Endothelial cell of umbilical vein (primary cell): ENCODE measurements at regions not wholly inside any gene's neighbourhood (a gene's known extent, or its start where the extent isn't known, plus 50 kb on each side); places are given as distances from the start of the nearest gene placed in this dataset.

Source experiments
- BruUV-seq: library from RNA; stranded (reverse); fragments of 400-500 nt; replicated peaks from 2 replicates; lab custom pipeline; 2021; lab: Mats Ljungman, UMichigan
- CTCF ChIA-PET: fragments of 300-600, 350-600 bp; sonication (Branson Sonifier 250); formaldehyde crosslinking; loops from one replicate; lab custom pipeline; 2021; ENCODE audit warnings: antibody characterized with exemption, inconsistent platforms; lab: Charles Lee
- POLR2A ChIA-PET: fragments of 300-600, 350-600 bp; sonication (Branson Sonifier 250); formaldehyde crosslinking; loops from one replicate; lab custom pipeline; 2021; ENCODE audit warnings: antibody characterized with exemption, inconsistent platforms; lab: Charles Lee
- DNase-seq: peaks from one replicate; pipeline ENCODE4 v3.0.0-alpha.2; 2011; ENCODE audit warnings: low read depth, low spot score
- FAIRE-seq: peaks from 2 replicates; lab custom pipeline; 2011; peaks lifted over from hg19 to GRCh38; lab: Jason Lieb, UNC
- H2AFZ ChIP-seq: 2 replicates; pipeline ENCODE4 v1.6.0; 2012; ENCODE audit warnings: low read depth, low read length, control low read depth, inconsistent platforms
- H3K27ac ChIP-seq: 2 replicates; pipeline ENCODE4 v1.5.1; 2011; ENCODE audit warnings: low read depth, mild to moderate bottlenecking, control low read depth, low read length, moderate library complexity; ENCODE audit not compliant: insufficient read depth
- H3K27me3 ChIP-seq, 2 experiments: 2 replicates each; pipeline versions ENCODE4 v1.6.0 to v1.6.1; 2011; ENCODE audit warnings: low read length in 2 of 2, mixed read lengths in 1 of 2; ENCODE audit not compliant: control insufficient read depth in 2 of 2, insufficient read depth in 2 of 2
- H3K36me3 ChIP-seq, 2 experiments: 2 replicates in 1 of 2; 3 replicates in 1 of 2; pipeline ENCODE4 v1.5.1; 2011; ENCODE audit warnings: low read length in 2 of 2, mild to moderate bottlenecking in 1 of 2, moderate library complexity in 1 of 2; ENCODE audit not compliant: control insufficient read depth in 2 of 2, insufficient read depth in 2 of 2; ENCODE audit errors: extremely low read depth in 1 of 2
- H3K4me1 ChIP-seq: 3 replicates; pipeline ENCODE4 v1.5.1; 2011; ENCODE audit warnings: mild to moderate bottlenecking, low read length; ENCODE audit not compliant: control insufficient read depth, insufficient read depth; ENCODE audit errors: extremely low read depth
- H3K4me2 ChIP-seq: 2 replicates; pipeline ENCODE4 v1.6.1; 2011; ENCODE audit warnings: low read length, control low read depth, mixed read lengths; ENCODE audit not compliant: insufficient read depth
- H3K4me3 ChIP-seq, 3 experiments: fragments of 200-600 bp in 1 of 3; sonication (generic), shearing (Covaris generic) in 1 of 3; replicated peaks in 1 of 3; 2 replicates each; pipeline ENCODE4 v1.5.1; 2011 to 2016; ENCODE audit warnings: control low read depth in 3 of 3, low read length in 3 of 3, mild to moderate bottlenecking in 2 of 3, inconsistent platforms in 1 of 3, low read depth in 1 of 3, moderate library complexity in 1 of 3; ENCODE audit not compliant: insufficient read depth in 1 of 3
- H3K79me2 ChIP-seq: 2 replicates; pipeline ENCODE4 v1.6.0; 2012; ENCODE audit warnings: low read length, inconsistent platforms; ENCODE audit not compliant: control insufficient read depth, insufficient read depth
- H3K9ac ChIP-seq: replicated peaks from 2 replicates; pipeline ENCODE3; 2011; ENCODE audit warnings: low read length, control low read depth; ENCODE audit not compliant: insufficient read depth; ENCODE audit errors: extremely low read depth
- H3K9me1 ChIP-seq: replicated peaks from 3 replicates; pipeline ENCODE4 v1.6.0; 2011; ENCODE audit warnings: mild to moderate bottlenecking, low read length; ENCODE audit not compliant: control insufficient read depth, insufficient read depth; ENCODE audit errors: extremely low read depth
- H3K9me3 ChIP-seq: replicated peaks from 2 replicates; pipeline ENCODE4 v1.5.1; 2012; ENCODE audit warnings: low read length, inconsistent platforms; ENCODE audit not compliant: control insufficient read depth, insufficient read depth
- H4K20me1 ChIP-seq: replicated peaks from 2 replicates; pipeline ENCODE3; 2011; ENCODE audit warnings: mild to moderate bottlenecking, low read length; ENCODE audit not compliant: control insufficient read depth, insufficient read depth; ENCODE audit errors: extremely low read depth
- FOS ChIP-seq: IDR thresholded peaks from 2 replicates; pipeline ENCODE4 v1.6.1; 2011; ENCODE audit warnings: mild to moderate bottlenecking, low read length, moderate library complexity, borderline replicate concordance; ENCODE audit not compliant: insufficient read depth
- GATA2 ChIP-seq: IDR thresholded peaks from 2 replicates; pipeline ENCODE4 v1.7.0; 2011; ENCODE audit warnings: low read depth, mild to moderate bottlenecking, moderate library complexity, mixed read lengths, low read length; ENCODE audit not compliant: insufficient read length, insufficient read depth
- JUN ChIP-seq: IDR thresholded peaks from 2 replicates; pipeline ENCODE4 v1.6.1; 2011; ENCODE audit warnings: borderline replicate concordance, low read depth; ENCODE audit not compliant: insufficient read length, insufficient read depth
- MAX ChIP-seq: IDR thresholded peaks from 2 replicates; pipeline ENCODE4 v1.6.1; 2011; ENCODE audit not compliant: insufficient read depth, insufficient read length
- dilution Hi-C: fragments of 300-500 bp; cut with MboI; formaldehyde crosslinking; loops from one replicate; pipeline ENCODE4 v1.15.0; 2019; ENCODE audit warnings: low sequenced_read_pairs; ENCODE audit not compliant: extremely low pct_ligation_motif_present
- intact Hi-C: fragments of 100-400 bp; cut with micrococcal nuclease; formaldehyde crosslinking; loops from one replicate; pipeline ENCODE4 v1.10.0; 2022

DNA sequence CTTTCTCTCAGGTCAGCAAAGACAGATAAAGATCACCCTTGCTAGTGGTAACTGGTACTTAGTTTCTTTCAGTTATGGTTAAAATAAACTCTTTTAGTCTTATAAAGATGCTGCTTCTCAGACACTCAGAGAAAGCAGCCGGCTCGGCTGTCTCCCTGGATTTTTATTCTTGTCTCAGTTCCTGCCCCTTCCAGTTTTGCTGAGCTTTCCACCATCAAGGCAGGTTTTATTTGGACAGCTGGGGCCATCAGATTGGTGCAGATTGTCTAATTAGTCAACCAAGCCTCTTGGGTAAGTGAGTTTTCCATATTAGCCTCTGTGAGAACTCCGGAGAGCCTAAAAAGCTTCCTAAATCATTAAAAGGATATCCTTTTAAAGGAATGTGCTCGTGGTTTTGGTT lies 130.8 kb upstream of the BMP4 start:
- H3K27me3 ChIP-seq = no peaks in the 10 kb centered on the region
- no peak overlapping the region for H3K27ac ChIP-seq
- no peak overlapping the region for H2AFZ ChIP-seq
- BruUV-seq = no TSS peak
- H3K79me2 ChIP-seq = no peaks in the 10 kb centered on the region
- no peak for DNase-seq
- H3K4me2 ChIP-seq = no peak overlapping the region
- no peaks in the 10 kb centered on the region for H3K9me1 ChIP-seq
- peaks cover 3% of the 10 kb centered on the region for H3K4me1 ChIP-seq
- FAIRE-seq = no peak
- POLR2A ChIA-PET = no interaction called here
- no peak for TF ChIP-seq FOS
- TF ChIP-seq JUN = no peak
- TF ChIP-seq GATA2 = no peak
- H3K9ac ChIP-seq = no peak overlapping the region
- CTCF ChIA-PET = no interaction called here
- H4K20me1 ChIP-seq = no peaks in the 10 kb centered on the region
- no peaks in the 10 kb centered on the region for H3K36me3 ChIP-seq
- H3K9me3 ChIP-seq = no peaks in the 10 kb centered on the region
- no peak overlapping the region for H3K4me3 ChIP-seq
- intact Hi-C loops (no loop called here), dilution Hi-C loops (no loop called here)

DNA sequence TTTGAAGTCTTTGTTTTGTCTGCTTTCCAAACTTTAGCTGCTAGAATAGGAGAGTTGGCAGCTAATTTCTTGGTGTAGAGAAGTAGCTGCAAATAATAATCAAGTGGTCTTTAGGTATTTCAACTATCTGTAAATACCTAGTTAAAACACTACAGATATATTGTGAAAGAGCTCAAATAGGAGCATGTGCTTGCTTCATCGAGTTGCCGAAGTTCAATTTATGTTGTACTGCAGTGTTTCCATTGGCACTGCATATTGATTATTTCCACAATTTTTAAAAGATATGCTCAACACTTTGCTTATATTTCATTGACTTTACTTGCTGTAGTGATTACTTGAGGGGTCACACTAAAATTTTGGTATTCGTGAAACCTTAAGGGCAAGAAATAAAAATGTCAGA lies 131.6 kb upstream of the BMP4 start:
- no TSS peak for BruUV-seq
- intact Hi-C loops = no loop called here
- no peaks in the 10 kb centered on the region for H3K36me3 ChIP-seq
- dilution Hi-C loops = no loop called here
- H3K79me2 ChIP-seq = no peaks in the 10 kb centered on the region
- H4K20me1 ChIP-seq = no peaks in the 10 kb centered on the region
- H3K9me3 ChIP-seq = no peaks in the 10 kb centered on the region
- no peak overlapping the region for H3K4me3 ChIP-seq
- H2AFZ ChIP-seq = no peak overlapping the region
- FAIRE-seq (no peak), DNase-seq (no peak)
- no peak for TF ChIP-seq JUN
- no peak for TF ChIP-seq MAX
- no peaks in the 10 kb centered on the region for H3K27me3 ChIP-seq
- POLR2A ChIA-PET = no interaction called here
- H3K4me2 ChIP-seq = no peak overlapping the region
- no peaks in the 10 kb centered on the region for H3K9me1 ChIP-seq
- no peak overlapping the region for H3K27ac ChIP-seq
- no peak overlapping the region for H3K9ac ChIP-seq
- CTCF ChIA-PET = no interaction called here
- peaks cover 10% of the 10 kb centered on the region for H3K4me1 ChIP-seq
